ENCODE measurements at regions not wholly inside any gene's neighbourhood (a gene's known extent, or its start where the extent isn't known, plus 50 kb on each side); places are given as distances from the start of the nearest gene placed in this dataset.

DNA sequence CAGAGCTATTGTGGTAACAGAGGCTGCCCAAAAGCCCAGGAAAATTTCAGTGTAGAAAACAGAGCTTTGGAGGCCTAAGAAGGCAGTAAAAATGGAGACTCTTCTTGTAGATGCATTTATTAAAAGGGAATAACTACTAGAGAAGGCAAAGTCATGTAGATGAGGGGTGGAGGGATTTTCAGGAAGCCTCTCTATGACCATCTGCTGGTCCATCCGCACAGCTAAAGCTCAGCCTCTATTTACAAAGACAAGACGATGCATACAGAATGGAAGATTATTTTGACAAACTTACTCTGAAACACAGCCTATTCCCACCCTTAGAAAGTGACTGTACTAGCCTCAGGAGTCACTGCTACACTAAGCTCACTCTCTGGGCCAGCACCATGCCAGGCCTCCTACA, 71.4 kb downstream of the GLRX5 start:
- H3K4me1 ChIP-seq (ENCODE audit: insufficient read depth, low read length, poor library complexity, severe bottlenecking) = no peaks in the 10 kb centered on the region
- POLR2A ChIA-PET (ENCODE audit: low non-redundant PET) = no interaction called here
- no peak overlapping the region for H3K27ac ChIP-seq (ENCODE audit: low read depth, low read length, poor library complexity, severe bottlenecking)
- intact Hi-C loops (cut with micrococcal nuclease; ENCODE audit: unreplicated experiment) = loop anchor here (5.0 kb wide), 1 partner anchor 386 kb away; no protein-coding TSS in a partner anchor
- no peaks in the 10 kb centered on the region for H3K9me3 ChIP-seq (ENCODE audit: low read depth, low read length, poor library complexity, severe bottlenecking)
- no peak for TF ChIP-seq EZH2 (IDR thresholded peaks at IDR 0.05; ENCODE audit: borderline replicate concordance, low read depth, low read length, poor library complexity, severe bottlenecking)
- TF ChIP-seq, protein P1, sequence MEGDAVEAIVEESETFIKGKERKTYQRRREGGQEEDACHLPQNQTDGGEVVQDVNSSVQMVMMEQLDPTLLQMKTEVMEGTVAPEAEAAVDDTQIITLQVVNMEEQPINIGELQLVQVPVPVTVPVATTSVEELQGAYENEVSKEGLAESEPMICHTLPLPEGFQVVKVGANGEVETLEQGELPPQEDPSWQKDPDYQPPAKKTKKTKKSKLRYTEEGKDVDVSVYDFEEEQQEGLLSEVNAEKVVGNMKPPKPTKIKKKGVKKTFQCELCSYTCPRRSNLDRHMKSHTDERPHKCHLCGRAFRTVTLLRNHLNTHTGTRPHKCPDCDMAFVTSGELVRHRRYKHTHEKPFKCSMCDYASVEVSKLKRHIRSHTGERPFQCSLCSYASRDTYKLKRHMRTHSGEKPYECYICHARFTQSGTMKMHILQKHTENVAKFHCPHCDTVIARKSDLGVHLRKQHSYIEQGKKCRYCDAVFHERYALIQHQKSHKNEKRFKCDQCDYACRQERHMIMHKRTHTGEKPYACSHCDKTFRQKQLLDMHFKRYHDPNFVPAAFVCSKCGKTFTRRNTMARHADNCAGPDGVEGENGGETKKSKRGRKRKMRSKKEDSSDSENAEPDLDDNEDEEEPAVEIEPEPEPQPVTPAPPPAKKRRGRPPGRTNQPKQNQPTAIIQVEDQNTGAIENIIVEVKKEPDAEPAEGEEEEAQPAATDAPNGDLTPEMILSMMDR (conservative IDR thresholded peaks at IDR 0.05; ENCODE audit: low read depth, low read length) = no peak
- CTCF ChIA-PET = interaction anchor here (1.2 kb wide), 1 partner anchor 168 kb away, joined by 3 read pairs; no protein-coding TSS in a partner anchor
- H3K36me3 ChIP-seq (ENCODE audit: insufficient read depth, low read length, poor library complexity, severe bottlenecking) = no peaks in the 10 kb centered on the region
- DNase-seq (ENCODE audit: low spot score) = no peak
- BruUV-seq (replicated peaks) = no TSS peak
- H3K27me3 ChIP-seq (replicated peaks; ENCODE audit: insufficient read depth, low read depth, low read length, poor library complexity) = peaks cover 10% of the 10 kb centered on the region
- H3K4me3 ChIP-seq (ENCODE audit: low read depth, low read length, poor library complexity, severe bottlenecking) = no peak overlapping the region

DNA sequence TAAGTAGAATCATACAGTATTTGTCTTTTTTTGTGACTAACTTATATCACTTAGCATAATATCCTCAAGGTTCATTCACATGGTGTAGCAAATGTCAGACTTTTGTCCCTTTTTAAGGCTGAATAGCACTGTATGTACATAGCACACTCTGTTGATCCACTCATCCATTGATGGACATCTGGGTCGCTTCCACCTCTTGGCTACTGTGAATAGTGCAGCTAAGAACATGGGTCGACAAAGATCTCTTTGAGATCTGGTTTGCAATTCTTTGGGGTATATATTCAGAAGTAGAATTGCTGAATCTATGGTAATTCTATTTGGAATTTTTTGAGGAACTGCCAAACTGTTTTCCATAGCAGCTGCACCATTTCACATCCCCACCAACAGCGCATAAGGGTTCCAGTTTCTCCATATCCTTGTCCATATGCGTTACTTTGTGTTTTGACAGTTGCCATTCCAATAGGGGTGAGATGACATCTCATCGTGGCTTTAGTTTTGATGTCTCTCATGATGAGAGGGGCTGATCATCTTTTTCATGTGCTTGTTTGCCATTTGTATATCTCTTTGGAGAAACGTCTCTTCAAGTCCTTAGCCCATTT, 73.9 kb downstream of the GLRX5 start:
- CTCF ChIA-PET = interaction anchor here (1.3 kb wide), 1 partner anchor 166 kb away, joined by 9 read pairs; no protein-coding TSS in a partner anchor

DNA sequence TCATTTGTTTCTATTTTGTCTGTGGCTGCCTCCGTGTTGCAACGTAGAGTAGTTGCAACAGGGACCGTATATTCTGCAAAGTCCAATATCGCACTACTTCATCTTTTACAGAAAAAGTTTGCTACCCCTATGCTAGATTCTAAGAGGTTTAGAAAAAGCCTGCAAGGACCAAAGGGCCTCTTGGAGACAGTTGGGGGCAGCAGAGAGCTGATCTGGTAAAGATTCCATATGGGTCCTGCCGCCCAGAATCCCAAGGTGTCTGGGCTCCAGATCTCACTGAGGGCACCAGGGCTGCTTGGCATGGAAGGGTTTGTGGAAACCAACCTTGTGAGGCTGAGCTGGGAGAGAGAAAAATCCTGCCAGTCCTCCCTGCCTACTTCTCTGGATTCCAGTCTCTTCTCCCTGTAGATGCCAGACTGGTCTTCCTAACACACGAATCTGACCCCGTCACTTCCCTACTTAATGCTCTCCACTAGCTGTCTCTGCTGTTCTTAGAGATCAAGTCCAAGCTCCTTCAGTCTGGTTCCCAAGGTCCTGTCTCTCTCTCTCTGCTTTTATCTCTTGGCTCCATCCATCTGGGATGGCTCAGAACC, 74.6 kb downstream of the GLRX5 start:
- ChIA-PET CTCF (interaction anchor here (0.5 to 1.3 kb wide), 3 partner anchors 55 to 165 kb away, joined by 3 to 9 read pairs (median 3); no protein-coding TSS in a partner anchor), POLR2A (ENCODE audit: low non-redundant PET) (no interaction called here)
- Histone ChIP-seq H3K27ac (ENCODE audit: low read depth, low read length, poor library complexity, severe bottlenecking) (no peak overlapping the region), H3K4me1 (ENCODE audit: insufficient read depth, low read length, poor library complexity, severe bottlenecking) (no peaks in the 10 kb centered on the region), H3K4me3 (ENCODE audit: low read depth, low read length, poor library complexity, severe bottlenecking) (no peak overlapping the region), H3K27me3 (replicated peaks; ENCODE audit: insufficient read depth, low read depth, low read length, poor library complexity) (peaks cover 3% of the 10 kb centered on the region), H3K9me3 (ENCODE audit: low read depth, low read length, poor library complexity, severe bottlenecking) (no peaks in the 10 kb centered on the region), H3K36me3 (ENCODE audit: insufficient read depth, low read length, poor library complexity, severe bottlenecking) (no peaks in the 10 kb centered on the region)
- peak; percentile 79 for DNase-seq (ENCODE audit: low spot score)
- TF ChIP-seq, protein P1 (conservative IDR thresholded peaks at IDR 0.05; ENCODE audit: low read depth, low read length) = peak; percentile 87
- TF ChIP-seq EZH2 (IDR thresholded peaks at IDR 0.05; ENCODE audit: borderline replicate concordance, low read depth, low read length, poor library complexity, severe bottlenecking) = no peak
- intact Hi-C loops (cut with micrococcal nuclease; ENCODE audit: unreplicated experiment) = loop anchor here (1.0 to 5.0 kb wide), 2 partner anchors 75 to 383 kb away; no protein-coding TSS in a partner anchor
- BruUV-seq (replicated peaks) = no TSS peak

More for the DNA sequence above, 73.9 kb downstream of the GLRX5 start:
- peaks cover 10% of the 10 kb centered on the region for H3K27me3 ChIP-seq (replicated peaks; ENCODE audit: insufficient read depth, low read depth, low read length, poor library complexity)
- no peaks in the 10 kb centered on the region for H3K9me3 ChIP-seq (ENCODE audit: low read depth, low read length, poor library complexity, severe bottlenecking)
- BruUV-seq (replicated peaks) = no TSS peak
- no peaks in the 10 kb centered on the region for H3K36me3 ChIP-seq (ENCODE audit: insufficient read depth, low read length, poor library complexity, severe bottlenecking)
- intact Hi-C loops (cut with micrococcal nuclease; ENCODE audit: unreplicated experiment) = loop anchor here (1.0 to 5.0 kb wide), 2 partner anchors 76 to 384 kb away; no protein-coding TSS in a partner anchor
- no peaks in the 10 kb centered on the region for H3K4me1 ChIP-seq (ENCODE audit: insufficient read depth, low read length, poor library complexity, severe bottlenecking)
- no peak overlapping the region for H3K4me3 ChIP-seq (ENCODE audit: low read depth, low read length, poor library complexity, severe bottlenecking)
- TF ChIP-seq, protein P1 (conservative IDR thresholded peaks at IDR 0.05; ENCODE audit: low read depth, low read length) = no peak
- no peak for TF ChIP-seq EZH2 (IDR thresholded peaks at IDR 0.05; ENCODE audit: borderline replicate concordance, low read depth, low read length, poor library complexity, severe bottlenecking)
- POLR2A ChIA-PET (ENCODE audit: low non-redundant PET) = no interaction called here
- H3K27ac ChIP-seq (ENCODE audit: low read depth, low read length, poor library complexity, severe bottlenecking) = no peak overlapping the region
- no peak for DNase-seq (ENCODE audit: low spot score)

Data from A673 (cell line).